ENCODE measurements at regions not wholly inside any gene's neighbourhood (a gene's known extent, or its start where the extent isn't known, plus 50 kb on each side); places are given as distances from the start of the nearest gene placed in this dataset.

DNA sequence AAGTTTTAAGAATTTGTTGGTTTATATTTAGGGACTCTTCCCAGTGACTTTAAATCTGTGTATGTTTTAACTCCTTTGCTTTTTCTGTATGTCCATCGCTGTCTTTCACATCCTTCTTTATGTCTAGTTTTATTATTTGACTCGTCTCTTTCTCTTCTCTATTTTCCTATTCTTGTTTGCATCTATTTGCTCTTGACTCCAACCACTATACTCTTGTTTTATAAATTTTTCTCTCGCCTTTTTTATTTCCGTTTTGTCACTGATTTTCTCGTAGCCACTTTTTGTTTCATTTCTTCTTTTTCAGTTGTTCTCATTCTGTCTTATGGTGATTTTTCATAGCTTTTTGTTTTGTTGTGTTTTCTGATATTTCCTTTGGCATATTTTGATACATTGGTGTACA lies 170.5 kb upstream of the NETO1 start:
- TF ChIP-seq POLR2A (IDR thresholded peaks at IDR 0.05) (no peak), CTCF (IDR thresholded peaks at IDR 0.05) (no peak), POLR2AphosphoS5 (IDR thresholded peaks at IDR 0.05; ENCODE audit: insufficient read depth in 1 of 2, low read depth in 1 of 2) (no peak)

Data from vagina (tissue), 2 donors.